ENCODE measurements at regions not wholly inside any gene's neighbourhood (a gene's known extent, or its start where the extent isn't known, plus 50 kb on each side); places are given as distances from the start of the nearest gene placed in this dataset.

DNA sequence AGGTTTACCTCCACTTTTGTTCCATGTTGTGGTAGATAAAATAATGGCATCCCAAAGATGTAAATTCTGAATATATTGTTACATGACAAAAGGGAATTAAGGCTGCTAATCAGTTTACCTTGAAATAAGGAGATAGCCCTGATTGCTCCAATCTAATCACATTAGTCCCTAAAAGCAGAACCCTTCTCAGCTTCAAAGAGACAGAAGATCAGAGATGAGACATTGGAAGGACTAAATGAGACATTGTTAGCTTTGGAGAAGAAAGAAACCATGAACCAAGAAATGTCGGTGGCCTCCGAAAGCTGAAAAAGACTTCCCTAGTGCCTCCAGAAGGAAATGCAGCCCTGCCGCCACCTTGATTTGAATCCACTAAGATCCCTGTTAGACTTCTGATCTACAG, 82.8 kb upstream of the PARP8 start:
- no peak for TF ChIP-seq EZH2 (IDR thresholded peaks at IDR 0.05; ENCODE audit: borderline replicate concordance, low read length)
- TF ChIP-seq, protein P1, sequence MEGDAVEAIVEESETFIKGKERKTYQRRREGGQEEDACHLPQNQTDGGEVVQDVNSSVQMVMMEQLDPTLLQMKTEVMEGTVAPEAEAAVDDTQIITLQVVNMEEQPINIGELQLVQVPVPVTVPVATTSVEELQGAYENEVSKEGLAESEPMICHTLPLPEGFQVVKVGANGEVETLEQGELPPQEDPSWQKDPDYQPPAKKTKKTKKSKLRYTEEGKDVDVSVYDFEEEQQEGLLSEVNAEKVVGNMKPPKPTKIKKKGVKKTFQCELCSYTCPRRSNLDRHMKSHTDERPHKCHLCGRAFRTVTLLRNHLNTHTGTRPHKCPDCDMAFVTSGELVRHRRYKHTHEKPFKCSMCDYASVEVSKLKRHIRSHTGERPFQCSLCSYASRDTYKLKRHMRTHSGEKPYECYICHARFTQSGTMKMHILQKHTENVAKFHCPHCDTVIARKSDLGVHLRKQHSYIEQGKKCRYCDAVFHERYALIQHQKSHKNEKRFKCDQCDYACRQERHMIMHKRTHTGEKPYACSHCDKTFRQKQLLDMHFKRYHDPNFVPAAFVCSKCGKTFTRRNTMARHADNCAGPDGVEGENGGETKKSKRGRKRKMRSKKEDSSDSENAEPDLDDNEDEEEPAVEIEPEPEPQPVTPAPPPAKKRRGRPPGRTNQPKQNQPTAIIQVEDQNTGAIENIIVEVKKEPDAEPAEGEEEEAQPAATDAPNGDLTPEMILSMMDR (IDR thresholded peaks at IDR 0.05; ENCODE audit: low read length) = no peak
